Esophagus squamous epithelium (tissue), 4 donors: ENCODE measurements at regions not wholly inside any gene's neighbourhood (a gene's known extent, or its start where the extent isn't known, plus 50 kb on each side); places are given as distances from the start of the nearest gene placed in this dataset.
A peak's percentile ranks its signal among the peaks of the same experiment; 100 is the strongest.

Source experiments
- CTCF ChIP-seq, 6 experiments: fragments of 450-650 bp in 4 of 6; fragments of 200-600 bp in 2 of 6; sonication (generic) in 2 of 6; IDR thresholded peaks; one replicate each; pipeline ENCODE4 v1.5.1; 2016 to 2019; ENCODE audit warnings: antibody characterized with exemption in 6 of 6, mild to moderate bottlenecking in 4 of 6, moderate library complexity in 4 of 6
- POLR2A ChIP-seq, 4 donors: fragments of 450-650 bp; IDR thresholded peaks; one replicate each; pipeline ENCODE4 v1.6.1; 2017; ENCODE audit warnings: antibody characterized with exemption in 4 of 4, mild to moderate bottlenecking in 4 of 4, moderate library complexity in 3 of 4

GRCh38 chrY:15229056-15229455 lies 704.7 kb downstream of the NLGN4Y start:
- TF ChIP-seq POLR2A (IDR thresholded peaks at IDR 0.05) (no peak), CTCF (IDR thresholded peaks at IDR 0.05) (peak in 1 of 6 experiments; percentile 26)
